ENCODE measurements at regions not wholly inside any gene's neighbourhood (a gene's known extent, or its start where the extent isn't known, plus 50 kb on each side); places are given as distances from the start of the nearest gene placed in this dataset.

DNA sequence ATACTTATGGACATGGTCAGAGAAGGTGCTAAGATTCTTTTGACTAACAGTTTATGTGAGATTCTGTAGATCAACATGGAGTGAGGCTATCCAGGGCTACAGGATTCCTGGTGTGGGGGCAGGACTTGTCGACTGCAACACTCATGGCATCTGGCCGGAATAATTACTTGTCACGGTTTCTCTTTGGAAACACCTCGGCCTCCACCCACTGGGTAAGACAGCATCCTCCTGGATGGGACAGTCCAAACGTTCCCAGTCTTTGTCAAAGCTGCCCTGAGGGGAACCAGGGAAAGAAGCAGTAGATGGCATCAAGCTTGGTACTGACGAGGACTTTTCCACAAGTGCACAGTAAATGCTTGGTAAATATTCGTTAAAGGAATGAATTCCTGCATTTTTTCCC, 762.8 kb downstream of the BRD1 start:
- ATAC-seq (ENCODE audit: low FRiP score) (no peak), DNase-seq (ENCODE audit: low spot score) (no peak)
- TF ChIP-seq, protein P1, sequence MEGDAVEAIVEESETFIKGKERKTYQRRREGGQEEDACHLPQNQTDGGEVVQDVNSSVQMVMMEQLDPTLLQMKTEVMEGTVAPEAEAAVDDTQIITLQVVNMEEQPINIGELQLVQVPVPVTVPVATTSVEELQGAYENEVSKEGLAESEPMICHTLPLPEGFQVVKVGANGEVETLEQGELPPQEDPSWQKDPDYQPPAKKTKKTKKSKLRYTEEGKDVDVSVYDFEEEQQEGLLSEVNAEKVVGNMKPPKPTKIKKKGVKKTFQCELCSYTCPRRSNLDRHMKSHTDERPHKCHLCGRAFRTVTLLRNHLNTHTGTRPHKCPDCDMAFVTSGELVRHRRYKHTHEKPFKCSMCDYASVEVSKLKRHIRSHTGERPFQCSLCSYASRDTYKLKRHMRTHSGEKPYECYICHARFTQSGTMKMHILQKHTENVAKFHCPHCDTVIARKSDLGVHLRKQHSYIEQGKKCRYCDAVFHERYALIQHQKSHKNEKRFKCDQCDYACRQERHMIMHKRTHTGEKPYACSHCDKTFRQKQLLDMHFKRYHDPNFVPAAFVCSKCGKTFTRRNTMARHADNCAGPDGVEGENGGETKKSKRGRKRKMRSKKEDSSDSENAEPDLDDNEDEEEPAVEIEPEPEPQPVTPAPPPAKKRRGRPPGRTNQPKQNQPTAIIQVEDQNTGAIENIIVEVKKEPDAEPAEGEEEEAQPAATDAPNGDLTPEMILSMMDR (IDR thresholded peaks at IDR 0.05), result no peak

DNA sequence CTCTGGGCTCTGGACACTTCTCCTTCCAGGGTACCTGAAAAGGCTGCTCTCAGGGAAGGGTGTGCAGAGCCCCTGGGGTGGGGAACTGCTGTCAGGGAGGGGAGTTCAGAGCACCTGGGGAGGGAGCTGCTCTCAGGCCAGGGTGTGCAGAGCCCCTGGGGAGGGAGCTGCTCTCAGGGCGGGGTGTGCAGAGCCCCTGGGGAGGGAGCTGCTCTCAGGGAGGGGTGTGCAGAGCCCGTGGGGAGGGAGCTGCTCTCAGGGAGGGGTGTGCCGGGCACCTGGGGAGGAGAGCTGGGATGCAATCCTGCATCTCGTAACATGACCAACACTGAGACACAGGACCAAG, 764.2 kb downstream of the BRD1 start:
- ATAC-seq (ENCODE audit: low FRiP score) (no peak), DNase-seq (ENCODE audit: low spot score) (no peak)
- TF ChIP-seq, protein P1 (IDR thresholded peaks at IDR 0.05), result no peak

DNA sequence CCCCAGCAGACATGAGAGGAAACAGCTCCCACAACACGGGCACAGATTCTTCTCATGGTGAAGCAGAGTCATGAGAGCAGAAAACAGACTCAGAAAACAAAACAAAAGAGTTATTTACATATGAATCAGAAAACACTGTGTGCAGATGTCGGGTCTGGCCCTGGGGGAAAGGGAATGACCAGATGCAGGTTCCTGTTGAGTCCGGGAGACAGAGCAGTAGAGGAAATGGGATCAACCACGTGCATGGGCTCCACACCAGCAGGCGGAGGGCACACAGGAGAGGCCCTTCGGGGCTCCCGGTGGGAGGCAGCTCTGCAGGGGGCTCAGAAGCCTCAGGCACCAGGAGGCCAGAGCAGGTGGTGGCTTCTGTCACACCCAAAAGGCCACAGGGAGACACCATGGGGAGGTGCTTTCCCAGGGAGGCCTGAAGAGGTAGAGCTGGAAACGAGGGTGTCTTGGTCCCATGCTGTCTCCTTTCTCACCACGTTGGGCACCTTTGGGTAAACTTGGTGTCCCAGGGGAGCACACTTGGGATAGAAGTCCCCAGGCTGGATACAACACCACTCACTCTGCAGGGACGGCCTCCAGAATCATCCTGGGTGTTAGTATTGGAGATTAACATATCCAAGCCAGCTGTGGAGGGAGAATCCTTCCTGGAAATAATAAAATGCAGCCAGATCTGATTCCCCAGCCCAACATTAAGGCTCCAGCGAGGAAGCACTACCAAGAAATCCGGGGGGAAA, 764.7 kb downstream of the BRD1 start:
- no peak for ATAC-seq (ENCODE audit: low FRiP score)
- DNase-seq (ENCODE audit: low spot score), result no peak

DNA sequence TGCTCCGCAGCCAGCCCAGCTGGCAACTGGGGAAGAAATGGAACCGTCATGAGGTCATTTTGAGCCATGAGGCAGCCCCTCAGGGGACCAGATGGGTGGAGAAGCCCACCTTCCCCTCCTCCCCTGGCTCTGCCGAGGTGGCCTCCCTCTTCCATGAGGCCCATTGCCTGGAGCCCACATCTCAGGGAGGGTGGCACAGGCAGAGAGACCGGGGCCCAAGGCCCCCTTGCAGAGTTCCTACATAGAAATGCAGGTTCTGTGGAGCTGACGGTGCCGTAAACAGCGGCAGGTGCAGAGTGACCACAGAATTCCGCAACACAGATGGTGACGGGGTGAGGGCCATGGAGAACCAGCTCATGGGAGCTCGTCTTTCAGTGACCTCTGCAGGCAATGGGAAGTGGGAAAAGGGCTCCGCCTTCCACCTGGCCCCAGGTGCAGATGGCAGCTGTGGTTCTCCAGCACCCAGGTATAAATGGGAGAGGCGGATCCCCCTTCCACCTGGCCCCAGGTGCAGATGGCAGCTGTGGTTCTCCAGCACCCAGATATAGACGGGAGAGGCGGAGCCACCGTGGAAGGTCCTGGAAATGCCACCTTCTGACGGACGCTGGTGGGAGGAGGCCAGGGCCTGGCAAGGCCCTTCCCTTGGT, 765.4 kb downstream of the BRD1 start:
- ATAC-seq (ENCODE audit: low FRiP score) (no peak), DNase-seq (ENCODE audit: low spot score) (no peak)
- TF ChIP-seq, protein P1 (IDR thresholded peaks at IDR 0.05), result no peak

More for the DNA sequence above, 764.7 kb downstream of the BRD1 start:
- TF ChIP-seq, protein P1 (IDR thresholded peaks at IDR 0.05), result no peak

DNA sequence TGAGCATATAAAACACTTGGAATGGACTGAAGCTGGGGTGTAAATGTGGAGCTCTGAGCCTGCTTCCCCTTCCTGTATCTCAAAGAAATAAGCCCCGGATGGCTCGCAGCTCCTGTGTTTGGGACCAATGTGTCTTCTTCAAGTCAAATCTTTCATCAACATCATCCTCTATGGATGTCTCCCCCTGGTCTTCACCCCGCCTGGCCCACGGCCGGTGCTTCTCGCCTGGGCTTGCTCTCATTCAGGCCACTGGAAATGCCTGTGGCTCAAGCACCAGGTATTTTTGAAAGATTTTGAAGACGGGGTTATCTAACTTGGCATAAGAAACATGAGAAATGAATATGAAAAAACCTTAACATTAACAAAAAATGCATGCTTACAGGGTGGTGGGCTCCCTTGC, 769.8 kb downstream of the BRD1 start:
- ATAC-seq (ENCODE audit: low FRiP score) (no peak), DNase-seq (ENCODE audit: low spot score) (no peak)
- TF ChIP-seq, protein P1 (IDR thresholded peaks at IDR 0.05), result no peak

DNA sequence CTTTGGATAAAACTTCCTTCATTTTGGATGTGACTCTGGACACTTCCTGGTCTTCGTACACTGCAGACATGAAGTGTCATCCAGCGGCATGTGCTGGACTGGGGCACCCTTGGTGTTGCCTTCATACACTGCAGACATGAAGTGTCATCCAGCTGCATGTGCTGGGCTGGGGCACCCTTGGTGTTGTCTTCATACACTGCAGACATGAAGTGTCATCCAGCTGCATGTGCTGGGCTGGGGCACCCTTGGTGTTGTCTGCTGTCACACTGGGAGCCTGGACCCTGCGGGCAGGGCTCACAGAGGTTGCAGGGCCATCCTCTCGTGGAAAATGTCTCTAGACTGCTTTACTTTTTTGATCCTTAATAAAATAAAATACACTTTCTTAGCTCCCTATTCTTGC, 771.4 kb downstream of the BRD1 start:
- ATAC-seq (ENCODE audit: low FRiP score) (no peak), DNase-seq (ENCODE audit: low spot score) (no peak)
- TF ChIP-seq, protein P1 (IDR thresholded peaks at IDR 0.05), result no peak

DNA sequence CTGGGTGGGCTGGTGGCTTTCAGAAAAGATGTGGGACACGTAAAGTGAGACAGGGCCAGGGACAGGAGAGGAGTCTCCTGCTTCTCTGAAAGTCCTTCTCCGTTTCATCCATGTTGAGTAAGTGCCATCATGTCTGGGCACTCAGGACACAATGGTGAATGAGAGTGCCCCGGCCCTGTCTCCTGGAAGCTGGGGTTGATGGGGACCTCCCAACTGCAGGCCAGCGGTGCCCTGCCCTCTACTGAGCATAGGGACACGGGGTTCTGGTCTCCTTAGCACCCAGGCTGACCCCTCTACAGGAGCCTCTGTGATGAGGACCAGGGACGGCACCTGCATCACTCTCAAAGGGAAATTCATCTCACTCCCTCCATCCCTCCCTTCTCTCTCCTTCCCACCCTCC, 772.3 kb downstream of the BRD1 start:
- ATAC-seq (ENCODE audit: low FRiP score) (no peak), DNase-seq (ENCODE audit: low spot score) (no peak)
- TF ChIP-seq, protein P1 (IDR thresholded peaks at IDR 0.05), result no peak

All from omental fat pad (tissue), 3 donors.